Smooth muscle cell (in vitro differentiated cells): ENCODE measurements at regions not wholly inside any gene's neighbourhood (a gene's known extent, or its start where the extent isn't known, plus 50 kb on each side); places are given as distances from the start of the nearest gene placed in this dataset.

Source experiments
- DNase-seq: peaks from one replicate; lab custom pipeline; 2025; ENCODE audit not compliant: unreplicated experiment; lab: John Stamatoyannopoulos, UW
- H2AFZ ChIP-seq: fragments of 200-600 bp; sonication (generic); 2 replicates; pipeline ENCODE4 v1.6.0; 2016; ENCODE audit warnings: antibody characterized with exemption, low read depth, mild to moderate bottlenecking
- H3F3A ChIP-seq: fragments of 200-600 bp; sonication (generic); 2 replicates; pipeline ENCODE4 v1.6.0; 2017; ENCODE audit warnings: antibody characterized with exemption, low read depth
- H3K27ac ChIP-seq: fragments of 200-600 bp; sonication (generic); 2 replicates; pipeline ENCODE4 v1.5.1; 2016; ENCODE audit warnings: low read depth, mild to moderate bottlenecking
- H3K27me3 ChIP-seq: fragments of 200-600 bp; sonication (generic); 2 replicates; pipeline ENCODE4 v1.6.1; 2016; ENCODE audit warnings: low read depth, mild to moderate bottlenecking
- H3K36me3 ChIP-seq: fragments of 200-600 bp; sonication (generic); 2 replicates; pipeline ENCODE4 v1.5.1; 2016; ENCODE audit warnings: low read depth
- H3K4me1 ChIP-seq: fragments of 200-600 bp; sonication (generic); 2 replicates; pipeline ENCODE4 v1.5.1; 2016; ENCODE audit warnings: low read depth
- H3K4me2 ChIP-seq: fragments of 200-600 bp; sonication (generic); 2 replicates; pipeline ENCODE4 v1.6.0; 2016; ENCODE audit warnings: mild to moderate bottlenecking
- H3K4me3 ChIP-seq: fragments of 200-600 bp; sonication (generic); 2 replicates; pipeline ENCODE4 v1.5.1; 2016; ENCODE audit warnings: mild to moderate bottlenecking
- H3K79me2 ChIP-seq: fragments of 200-600 bp; sonication (generic); 2 replicates; pipeline ENCODE4 v1.6.0; 2016; ENCODE audit warnings: low read depth, mild to moderate bottlenecking
- H3K9ac ChIP-seq: fragments of 200-600 bp; sonication (generic); 2 replicates; pipeline ENCODE4 v1.6.0; 2016; ENCODE audit warnings: low read depth
- H3K9me3 ChIP-seq: fragments of 200-600 bp; sonication (generic); replicated peaks from 2 replicates; pipeline ENCODE4 v1.5.1; 2016; ENCODE audit warnings: low read depth
- H4K20me1 ChIP-seq: fragments of 200-600 bp; sonication (generic); 2 replicates; pipeline ENCODE4 v1.6.0; 2016; ENCODE audit warnings: low read depth
- CTCF ChIP-seq: fragments of 200-600 bp; sonication (generic); IDR thresholded peaks from 2 replicates; pipeline ENCODE4 v1.5.1; 2017; ENCODE audit warnings: borderline replicate concordance, mild to moderate bottlenecking, antibody characterized with exemption; ENCODE audit not compliant: insufficient read depth, poor library complexity, severe bottlenecking
- WGBS: methylation state at CpG from one replicate; pipeline ENCODE4 v1.1.7; 2016; ENCODE audit warnings: low lambda C conversion rate; 5-methylcytosine and 5-hydroxymethylcytosine counted together

- Histone ChIP-seq H3F3A (no peaks in the 10 kb centered on the region), H3K4me2 (no peak overlapping the region), H3K27me3 (peaks cover 20% of the 10 kb centered on the region), H3K9me3 (no peaks in the 10 kb centered on the region), H3K27ac (no peak overlapping the region), H3K4me1 (no peaks in the 10 kb centered on the region), H2AFZ (no peak overlapping the region), H3K79me2 (no peaks in the 10 kb centered on the region), H3K36me3 (no peaks in the 10 kb centered on the region), H3K4me3 (no peak overlapping the region), H3K9ac (no peak overlapping the region), H4K20me1 (no peaks in the 10 kb centered on the region)
- WGBS, result 90% methylated on average over 17 of the region's 17 CpGs
- no peak for DNase-seq
- TF ChIP-seq CTCF, result no peak
These were observed 126.7 kb upstream of the ZNF536 start for GRCh38 chr19:30245401-30246039.

GRCh38 chr19:30249911-30250310 is 122.3 kb upstream of the ZNF536 start:
- Histone ChIP-seq H3K9ac (no peak overlapping the region), H3K4me1 (peaks cover 11% of the 10 kb centered on the region), H3K9me3 (no peaks in the 10 kb centered on the region), H3K4me3 (no peak overlapping the region), H3K79me2 (no peaks in the 10 kb centered on the region), H4K20me1 (no peaks in the 10 kb centered on the region), H3K4me2 (no peak overlapping the region), H3K27ac (no peak overlapping the region), H3F3A (no peaks in the 10 kb centered on the region), H3K36me3 (no peaks in the 10 kb centered on the region), H3K27me3 (peaks cover 27% of the 10 kb centered on the region), H2AFZ (no peak overlapping the region)
- WGBS, result 74% methylated on average over 4 of the region's 4 CpGs
- no peak for TF ChIP-seq CTCF
- no peak for DNase-seq

- TF ChIP-seq CTCF, result no peak
- no peaks in the 10 kb centered on the region for H3K36me3 ChIP-seq
- no peak overlapping the region for H3K4me3 ChIP-seq
- 93% methylated on average over 5 of the region's 5 CpGs for WGBS
- H3K27me3 ChIP-seq, result peaks cover 24% of the 10 kb centered on the region
- H3K27ac ChIP-seq, result no peak overlapping the region
- H3F3A ChIP-seq, result no peaks in the 10 kb centered on the region
- no peaks in the 10 kb centered on the region for H4K20me1 ChIP-seq
- H2AFZ ChIP-seq, result no peak overlapping the region
- H3K79me2 ChIP-seq, result no peaks in the 10 kb centered on the region
- DNase-seq, result no peak
- H3K9me3 ChIP-seq, result no peaks in the 10 kb centered on the region
- no peak overlapping the region for H3K9ac ChIP-seq
- peaks cover 24% of the 10 kb centered on the region for H3K4me1 ChIP-seq
- no peak overlapping the region for H3K4me2 ChIP-seq
These were observed 120.0 kb upstream of the ZNF536 start for GRCh38 chr19:30252214-30252613.

GRCh38 chr19:30253581-30253996 is 118.6 kb upstream of the ZNF536 start:
- peak overlapping the region; percentile 42 for H3K4me2 ChIP-seq
- H2AFZ ChIP-seq, result no peak overlapping the region
- peaks cover 28% of the 10 kb centered on the region for H3K27me3 ChIP-seq
- 30% methylated on average over 15 of the region's 15 CpGs for WGBS
- no peaks in the 10 kb centered on the region for H4K20me1 ChIP-seq
- H3K9ac ChIP-seq, result no peak overlapping the region
- H3K9me3 ChIP-seq, result no peaks in the 10 kb centered on the region
- no peak overlapping the region for H3K4me3 ChIP-seq
- peaks cover 24% of the 10 kb centered on the region for H3K4me1 ChIP-seq
- no peak for DNase-seq
- no peak for TF ChIP-seq CTCF
- no peaks in the 10 kb centered on the region for H3F3A ChIP-seq
- no peaks in the 10 kb centered on the region for H3K79me2 ChIP-seq
- H3K27ac ChIP-seq, result no peak overlapping the region
- H3K36me3 ChIP-seq, result no peaks in the 10 kb centered on the region
